ENCODE measurements at regions not wholly inside any gene's neighbourhood (a gene's known extent, or its start where the extent isn't known, plus 50 kb on each side); places are given as distances from the start of the nearest gene placed in this dataset.

DNA sequence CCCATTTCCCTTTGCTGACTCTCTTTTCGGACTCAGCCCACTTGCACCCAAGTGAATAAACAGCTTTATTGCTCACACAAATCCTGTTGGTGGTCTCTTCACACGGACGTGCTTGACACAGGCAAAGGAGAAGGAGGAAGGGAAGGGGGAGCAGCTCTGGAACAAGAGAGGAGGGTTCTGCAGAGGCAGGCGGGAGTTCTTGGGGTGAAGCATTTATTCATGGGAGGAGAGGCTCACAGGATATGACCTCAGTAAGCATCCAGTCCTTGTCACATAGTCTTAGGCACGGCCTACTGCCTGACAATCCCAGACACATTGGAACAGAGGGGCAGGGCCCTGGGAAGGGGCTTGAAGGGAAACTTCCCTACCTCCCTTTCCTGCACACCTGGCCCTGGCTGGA lies 171.7 kb upstream of the HS6ST1 start:
- WGBS (ENCODE audit: insufficient coverage, low coverage, low lambda C conversion rate, missing lambda C conversion rate) = 88% methylated on average over 3 of the region's 5 CpGs
- ATAC-seq = no peak

DNA sequence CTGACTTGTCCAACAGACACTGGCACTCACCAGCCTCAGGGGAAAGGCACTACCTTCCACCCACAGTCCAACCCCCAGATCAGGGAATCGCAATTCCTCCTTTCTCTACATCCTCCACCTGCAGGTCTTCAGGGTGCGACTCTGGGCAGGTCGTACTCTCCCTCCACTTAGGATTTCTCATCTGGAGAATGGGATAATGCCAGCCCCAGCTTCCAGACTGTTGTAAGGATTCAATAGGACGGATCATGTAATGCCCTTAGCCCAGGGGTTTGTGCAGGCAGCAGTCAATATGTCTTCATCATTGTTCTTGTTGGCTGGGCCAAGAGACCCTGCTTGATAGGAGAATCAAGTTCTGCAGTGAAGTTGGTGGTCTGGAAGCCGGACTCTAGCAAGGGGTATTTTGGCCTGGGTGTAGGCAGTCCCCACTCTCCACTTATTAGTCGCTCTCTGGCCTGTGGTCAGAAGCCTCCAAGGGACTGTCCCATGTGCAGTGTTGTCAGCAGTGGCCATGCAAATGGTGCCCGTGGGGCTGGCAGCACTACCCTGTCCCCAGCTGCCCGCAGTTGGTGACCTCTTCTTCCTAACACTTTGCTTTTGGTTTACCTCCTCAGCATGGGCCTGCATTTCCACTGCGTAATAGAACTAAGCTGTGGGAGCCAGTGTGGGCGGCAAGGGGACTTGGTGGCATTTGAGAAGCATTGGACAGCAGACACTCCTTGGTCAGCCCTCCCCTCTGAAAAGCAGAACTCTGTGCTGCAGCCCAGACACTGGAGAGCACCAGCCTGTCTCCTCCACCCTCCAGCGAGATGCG lies 172.4 kb upstream of the HS6ST1 start:
- intact Hi-C loops (cut with DNase I) = no loop called here
- no peak for TF ChIP-seq POLR2A (IDR thresholded peaks at IDR 0.05)
- TF ChIP-seq, protein P1, sequence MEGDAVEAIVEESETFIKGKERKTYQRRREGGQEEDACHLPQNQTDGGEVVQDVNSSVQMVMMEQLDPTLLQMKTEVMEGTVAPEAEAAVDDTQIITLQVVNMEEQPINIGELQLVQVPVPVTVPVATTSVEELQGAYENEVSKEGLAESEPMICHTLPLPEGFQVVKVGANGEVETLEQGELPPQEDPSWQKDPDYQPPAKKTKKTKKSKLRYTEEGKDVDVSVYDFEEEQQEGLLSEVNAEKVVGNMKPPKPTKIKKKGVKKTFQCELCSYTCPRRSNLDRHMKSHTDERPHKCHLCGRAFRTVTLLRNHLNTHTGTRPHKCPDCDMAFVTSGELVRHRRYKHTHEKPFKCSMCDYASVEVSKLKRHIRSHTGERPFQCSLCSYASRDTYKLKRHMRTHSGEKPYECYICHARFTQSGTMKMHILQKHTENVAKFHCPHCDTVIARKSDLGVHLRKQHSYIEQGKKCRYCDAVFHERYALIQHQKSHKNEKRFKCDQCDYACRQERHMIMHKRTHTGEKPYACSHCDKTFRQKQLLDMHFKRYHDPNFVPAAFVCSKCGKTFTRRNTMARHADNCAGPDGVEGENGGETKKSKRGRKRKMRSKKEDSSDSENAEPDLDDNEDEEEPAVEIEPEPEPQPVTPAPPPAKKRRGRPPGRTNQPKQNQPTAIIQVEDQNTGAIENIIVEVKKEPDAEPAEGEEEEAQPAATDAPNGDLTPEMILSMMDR (IDR thresholded peaks at IDR 0.05) = no peak
- WGBS (ENCODE audit: insufficient coverage, low coverage, low lambda C conversion rate, missing lambda C conversion rate) = 90% methylated on average over 2 of the region's 12 CpGs
- Histone ChIP-seq H3K36me3 (no peaks in the 10 kb centered on the region), H3K9me3 (no peaks in the 10 kb centered on the region), H3K27me3 (no peaks in the 10 kb centered on the region), H3K4me1 (no peaks in the 10 kb centered on the region), H3K4me3 (no peak overlapping the region), H3K27ac (no peak overlapping the region)
- no peak for DNase-seq
- ATAC-seq = no peak

More for the DNA sequence above, 171.7 kb upstream of the HS6ST1 start:
- Histone ChIP-seq H3K27ac (no peak overlapping the region), H3K4me1 (no peaks in the 10 kb centered on the region), H3K36me3 (no peaks in the 10 kb centered on the region), H3K9me3 (no peaks in the 10 kb centered on the region), H3K27me3 (no peaks in the 10 kb centered on the region), H3K4me3 (no peak overlapping the region)
- TF ChIP-seq, protein P1 (IDR thresholded peaks at IDR 0.05) = no peak
- no peak for TF ChIP-seq POLR2A (IDR thresholded peaks at IDR 0.05)
- intact Hi-C loops (cut with DNase I) = no loop called here
- DNase-seq = peak in 1 of 3 donors; percentile 27

DNA sequence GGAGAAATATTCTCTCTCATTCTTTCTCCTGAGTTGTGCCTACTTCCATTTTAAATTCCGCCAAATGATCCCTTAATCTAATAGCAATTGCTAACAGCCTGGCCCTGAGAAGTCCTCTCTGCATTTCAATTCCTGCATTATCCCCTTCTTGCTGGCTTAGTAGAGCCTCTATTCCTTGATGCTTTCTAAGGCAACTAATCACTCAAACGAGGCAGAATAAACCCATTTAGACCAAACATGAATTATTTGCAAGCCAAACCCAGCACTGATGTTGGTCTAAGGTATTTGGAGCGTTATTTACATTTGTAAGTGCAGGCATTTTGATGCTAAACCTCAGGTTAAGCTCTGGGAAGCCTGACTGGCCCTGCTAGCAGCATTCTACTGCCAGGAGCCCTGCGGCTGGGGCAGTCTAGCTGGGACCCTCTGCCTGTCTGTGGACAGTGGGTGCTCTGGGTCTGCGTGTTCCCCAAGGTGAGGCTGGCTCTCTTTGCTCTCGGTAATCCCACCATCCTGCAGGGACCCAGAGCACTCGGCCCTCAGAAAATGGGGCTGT lies 173.1 kb upstream of the HS6ST1 start:
- 67% methylated on average over 4 of the region's 7 CpGs for WGBS (ENCODE audit: insufficient coverage, low coverage, low lambda C conversion rate, missing lambda C conversion rate)
- TF ChIP-seq, protein P1 (IDR thresholded peaks at IDR 0.05) = no peak
- TF ChIP-seq POLR2A (IDR thresholded peaks at IDR 0.05) = no peak
- intact Hi-C loops (cut with DNase I) = no loop called here
- Histone ChIP-seq H3K27ac (no peak overlapping the region), H3K9me3 (no peaks in the 10 kb centered on the region), H3K4me3 (no peak overlapping the region), H3K4me1 (no peaks in the 10 kb centered on the region), H3K36me3 (no peaks in the 10 kb centered on the region), H3K27me3 (no peaks in the 10 kb centered on the region)
- ATAC-seq (no peak), DNase-seq (no peak)

DNA sequence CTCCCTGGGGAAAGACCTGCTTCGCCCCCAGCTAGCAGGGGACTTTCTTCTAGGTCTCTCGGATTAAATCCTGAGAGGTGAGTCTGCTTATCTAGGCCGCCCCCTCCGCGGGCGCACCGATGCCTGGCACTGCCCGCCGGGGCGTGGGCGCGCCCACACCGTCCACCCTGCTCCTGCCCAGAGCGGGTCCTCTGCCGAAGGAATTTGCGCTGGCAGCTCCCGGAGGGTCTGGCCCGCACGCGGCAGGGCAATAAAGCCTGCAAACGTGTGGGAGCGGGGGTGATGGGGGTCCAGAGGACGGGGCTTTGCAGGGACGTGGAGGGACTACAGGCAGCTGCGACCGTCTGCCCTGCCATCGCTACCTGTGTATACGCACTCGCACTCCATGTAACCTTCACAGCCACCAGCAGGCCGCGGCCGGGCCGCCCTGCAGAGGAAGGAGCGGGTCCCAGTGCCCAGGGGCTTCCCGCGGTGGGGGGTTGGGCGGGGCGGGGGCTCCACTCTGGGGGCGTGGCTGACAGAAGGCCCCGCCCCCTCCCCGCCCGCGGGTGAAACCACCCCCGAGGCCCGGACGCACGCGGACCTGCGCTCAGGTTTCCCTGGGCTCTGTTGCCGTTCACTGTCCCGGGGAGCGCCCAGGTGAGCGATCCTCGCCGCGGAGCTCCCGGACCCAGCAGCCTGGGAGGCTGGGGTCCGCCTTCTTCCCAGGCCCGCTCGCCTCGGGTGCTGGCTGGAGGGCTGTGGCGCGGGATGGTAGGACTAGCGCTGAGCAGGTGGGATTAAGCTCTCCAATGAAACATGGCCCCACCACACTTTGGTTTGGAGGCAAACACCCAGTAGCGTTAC lies 174.5 kb upstream of the HS6ST1 start:
- ATAC-seq = no peak

More for the DNA sequence above, 174.5 kb upstream of the HS6ST1 start:
- H3K27me3 ChIP-seq = no peaks in the 10 kb centered on the region
- WGBS (ENCODE audit: insufficient coverage, low coverage, low lambda C conversion rate, missing lambda C conversion rate) = 88% methylated on average over 8 of the region's 65 CpGs
- intact Hi-C loops (cut with DNase I) = no loop called here
- TF ChIP-seq, protein P1 (IDR thresholded peaks at IDR 0.05) = no peak
- TF ChIP-seq POLR2A (IDR thresholded peaks at IDR 0.05) = no peak
- no peaks in the 10 kb centered on the region for H3K9me3 ChIP-seq
- H3K36me3 ChIP-seq = no peaks in the 10 kb centered on the region
- DNase-seq = no peak
- no peak overlapping the region for H3K4me3 ChIP-seq
- no peak overlapping the region for H3K27ac ChIP-seq
- no peaks in the 10 kb centered on the region for H3K4me1 ChIP-seq

Data from right lobe of liver (tissue), 6 donors.